Stimulated activated naive CD8-positive, alpha-beta T cell treated with anti-CD3 and anti-CD28 coated beads, Interleukin-15, amount 100 ng/mL, for 72 hours (primary cell): ENCODE measurements at regions not wholly inside any gene's neighbourhood (a gene's known extent, or its start where the extent isn't known, plus 50 kb on each side); places are given as distances from the start of the nearest gene placed in this dataset.
"Not testable (repeated sequence)": the region's sequence is repeated elsewhere in the genome, so short reads cannot be mapped to it uniquely, and the experiment has no call there.

Source experiments
- ATAC-seq: fragments of 150-1000 bp; cut with Tn5 transposase; 2 replicates; pipeline ENCODE4 v1.10.0; 2021; ENCODE audit warnings: mild to moderate bottlenecking, moderate library complexity
- DNase-seq, 2 donors: peaks; one replicate each; pipeline ENCODE4 v3.0.0; 2021 to 2022
- H3K27ac Mint-ChIP-seq, 2 donors: one replicate each; pipeline ENCODE4 v1.8.0; 2022; ENCODE audit warnings: mild to moderate bottlenecking in 2 of 2, mixed read lengths in 2 of 2, moderate library complexity in 2 of 2
- H3K27me3 Mint-ChIP-seq: one replicate; pipeline ENCODE4 v1.8.0; 2022; ENCODE audit warnings: mixed read lengths
- H3K4me1 Mint-ChIP-seq: one replicate; pipeline ENCODE4 v1.8.0; 2022; ENCODE audit warnings: mild to moderate bottlenecking, mixed read lengths
- H3K4me3 Mint-ChIP-seq, 2 donors: one replicate each; pipeline ENCODE4 v1.8.0; 2022; ENCODE audit warnings: mild to moderate bottlenecking in 2 of 2, mixed read lengths in 2 of 2, moderate library complexity in 1 of 2
- H3K9me3 Mint-ChIP-seq, 2 donors: one replicate each; pipeline ENCODE4 v1.8.0; 2022; ENCODE audit warnings: mixed read lengths in 2 of 2

- no peak overlapping the region for H3K4me3 Mint-ChIP-seq
- DNase-seq (no peak), ATAC-seq (no peak)
- no peaks in the 10 kb centered on the region for H3K27me3 Mint-ChIP-seq
- H3K27ac Mint-ChIP-seq: no peak overlapping the region
- no peaks in the 10 kb centered on the region for H3K4me1 Mint-ChIP-seq
- H3K9me3 Mint-ChIP-seq: peaks cover 6 to 9% of the 10 kb centered on the region in 2 donors
Observed at GRCh38 chr6:68575765-68576439, 59.2 kb upstream of the ADGRB3 start.

DNA sequence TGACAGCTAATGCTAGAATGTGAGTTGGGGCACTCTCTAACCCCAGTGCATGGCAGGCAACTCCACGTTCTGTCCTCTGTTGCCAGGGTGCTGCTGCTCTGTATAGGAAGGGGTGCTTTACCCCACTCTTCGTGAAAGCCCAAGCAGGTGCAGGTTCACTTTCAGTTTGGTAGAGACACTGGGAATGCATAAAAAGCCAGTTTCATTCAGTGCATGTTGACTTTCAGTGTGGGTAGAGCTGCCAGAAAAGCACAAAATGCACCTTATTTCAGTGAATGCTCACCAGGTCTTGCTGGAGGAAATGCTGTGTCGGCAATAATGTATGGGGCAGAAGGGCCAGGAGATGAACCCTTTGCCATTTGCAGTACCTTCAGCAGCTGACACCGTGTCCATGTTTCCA lies 62.1 kb upstream of the ADGRB3 start:
- Mint-ChIP-seq H3K9me3 (peaks cover 14 to 17% of the 10 kb centered on the region in 2 donors), H3K27me3 (no peaks in the 10 kb centered on the region), H3K4me3 (no peak overlapping the region), H3K4me1 (no peaks in the 10 kb centered on the region), H3K27ac (no peak overlapping the region)
- DNase-seq: no peak
- no peak for ATAC-seq

GRCh38 chr6:68572525-68572924 lies 62.6 kb upstream of the ADGRB3 start:
- no peaks in the 10 kb centered on the region for H3K27me3 Mint-ChIP-seq
- H3K4me3 Mint-ChIP-seq: no peak overlapping the region
- no peak for DNase-seq
- peaks cover 14 to 17% of the 10 kb centered on the region in 2 donors for H3K9me3 Mint-ChIP-seq
- no peak for ATAC-seq
- no peaks in the 10 kb centered on the region for H3K4me1 Mint-ChIP-seq
- H3K27ac Mint-ChIP-seq: no peak overlapping the region

- Mint-ChIP-seq H3K4me3 (no peak overlapping the region), H3K27ac (no peak overlapping the region), H3K4me1 (no peaks in the 10 kb centered on the region), H3K9me3 (no peaks in the 10 kb centered on the region), H3K27me3 (no peaks in the 10 kb centered on the region)
- no peak for DNase-seq
- ATAC-seq: no peak
Observed at GRCh38 chr6:68559716-68560115, 75.4 kb upstream of the ADGRB3 start.

- Mint-ChIP-seq H3K9me3 (no peaks in the 10 kb centered on the region), H3K4me1 (no peaks in the 10 kb centered on the region), H3K27me3 (no peaks in the 10 kb centered on the region), H3K27ac (no peak overlapping the region), H3K4me3 (no peak overlapping the region)
- ATAC-seq: no peak
- DNase-seq: no peak
Observed at GRCh38 chr6:68559070-68559469, 76.0 kb upstream of the ADGRB3 start.

- ATAC-seq (no peak), DNase-seq (no peak)
- Mint-ChIP-seq H3K27me3 (no peaks in the 10 kb centered on the region), H3K27ac (no peak overlapping the region), H3K4me3 (no peak overlapping the region), H3K9me3 (peaks cover 7 to 15% of the 10 kb centered on the region in 2 donors), H3K4me1 (no peaks in the 10 kb centered on the region)
Observed at GRCh38 chr6:68546620-68547019, 88.5 kb upstream of the ADGRB3 start.

DNA sequence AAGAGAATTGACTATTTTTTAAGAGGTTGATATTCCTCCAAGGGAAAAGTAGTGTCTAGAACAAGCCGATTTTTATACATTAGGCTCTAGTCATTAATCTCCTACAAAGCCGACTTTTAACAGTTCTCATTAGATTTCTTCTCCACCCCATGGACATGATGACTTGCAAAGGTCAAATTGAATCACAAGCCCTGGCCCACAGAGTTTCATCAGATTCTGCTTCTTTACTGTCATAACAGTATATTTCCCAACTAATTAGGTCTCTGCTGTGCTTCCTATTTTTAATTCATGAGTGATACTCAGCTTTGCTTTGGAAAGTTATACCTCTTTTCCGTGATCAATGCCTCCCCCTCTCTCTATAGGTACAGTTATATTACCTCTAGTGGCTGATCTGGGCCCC lies 90.6 kb upstream of the ADGRB3 start:
- H3K27ac Mint-ChIP-seq: no peak overlapping the region
- no peaks in the 10 kb centered on the region for H3K4me1 Mint-ChIP-seq
- H3K27me3 Mint-ChIP-seq: no peaks in the 10 kb centered on the region
- H3K9me3 Mint-ChIP-seq: peaks cover 4 to 12% of the 10 kb centered on the region in 2 donors
- H3K4me3 Mint-ChIP-seq: no peak overlapping the region
- DNase-seq (no peak), ATAC-seq (no peak)

DNA sequence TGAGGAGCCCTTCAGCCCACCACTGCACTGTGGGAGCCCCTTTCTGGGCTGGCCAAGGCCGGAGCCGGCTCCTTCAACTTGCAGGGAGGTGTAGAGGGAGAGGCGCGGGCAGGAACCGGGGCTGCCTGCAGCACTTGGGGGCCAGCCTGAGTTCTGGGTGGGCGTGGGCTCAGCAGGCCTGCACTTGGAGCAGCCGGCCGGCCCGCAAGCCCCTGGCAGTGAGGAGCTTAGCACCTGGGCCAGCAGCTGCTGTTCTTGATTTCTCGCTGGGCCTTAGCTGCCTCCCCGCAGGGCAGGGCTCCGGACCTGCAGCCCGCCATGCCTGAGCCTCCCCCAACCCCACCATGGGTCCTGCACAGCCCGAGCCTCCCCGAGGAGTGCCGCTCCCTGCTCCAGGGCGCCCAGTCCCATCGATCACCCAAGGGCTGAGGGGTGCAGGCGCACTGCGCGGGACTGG lies 101.7 kb upstream of the ADGRB3 start:
- ATAC-seq (no peak), DNase-seq (no peak)
- Mint-ChIP-seq H3K4me1 (no peaks in the 10 kb centered on the region), H3K4me3 (no peak overlapping the region), H3K27ac (no peak overlapping the region), H3K9me3 (peaks cover under 1 to 8% of the 10 kb centered on the region in 2 donors), H3K27me3 (no peaks in the 10 kb centered on the region)

GRCh38 chr6:68527691-68528090 lies 107.4 kb upstream of the ADGRB3 start:
- Mint-ChIP-seq H3K4me3 (no peak overlapping the region), H3K9me3 (peaks cover 4 to 21% of the 10 kb centered on the region in 2 donors), H3K27me3 (no peaks in the 10 kb centered on the region), H3K27ac (no peak overlapping the region), H3K4me1 (no peaks in the 10 kb centered on the region)
- DNase-seq: no peak
- ATAC-seq: no peak

DNA sequence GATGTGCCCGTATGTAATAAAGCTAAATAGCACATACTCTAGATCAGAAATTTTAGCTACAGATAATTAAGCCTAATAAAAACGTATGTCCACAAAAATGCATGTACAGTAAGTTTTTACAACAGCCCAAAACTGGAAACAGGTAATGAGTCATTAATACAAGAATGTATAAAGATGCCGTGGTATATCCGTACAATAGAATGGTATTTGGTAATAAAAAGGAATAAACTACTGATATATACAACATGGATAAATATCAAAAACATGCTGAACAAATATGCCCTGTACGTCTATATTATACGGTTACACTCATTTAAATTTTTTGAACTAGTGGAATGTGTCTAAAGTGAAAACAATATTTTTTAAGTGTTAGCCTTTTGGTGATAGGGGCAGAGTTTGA lies 128.2 kb upstream of the ADGRB3 start:
- Mint-ChIP-seq H3K27me3 (no peaks in the 10 kb centered on the region), H3K4me1 (no peaks in the 10 kb centered on the region), H3K4me3 (no peak overlapping the region), H3K27ac (no peak overlapping the region), H3K9me3 (peaks cover 0 to 5% of the 10 kb centered on the region in 2 donors)
- DNase-seq (no peak), ATAC-seq (no peak)

GRCh38 chr6:68502946-68503345 lies 132.1 kb upstream of the ADGRB3 start:
- DNase-seq (no peak), ATAC-seq (no peak)
- no peaks in the 10 kb centered on the region for H3K4me1 Mint-ChIP-seq
- no peak overlapping the region for H3K4me3 Mint-ChIP-seq
- no peak overlapping the region for H3K27ac Mint-ChIP-seq
- peaks cover 5 to 7% of the 10 kb centered on the region in 2 donors for H3K9me3 Mint-ChIP-seq
- no peaks in the 10 kb centered on the region for H3K27me3 Mint-ChIP-seq

GRCh38 chr6:68497927-68498326 lies 137.2 kb upstream of the ADGRB3 start:
- H3K4me3 Mint-ChIP-seq: no peak overlapping the region
- no peak for DNase-seq
- peaks cover 0 to 7% of the 10 kb centered on the region in 2 donors for H3K9me3 Mint-ChIP-seq
- ATAC-seq: no peak
- H3K27ac Mint-ChIP-seq: no peak overlapping the region
- no peaks in the 10 kb centered on the region for H3K4me1 Mint-ChIP-seq
- H3K27me3 Mint-ChIP-seq: no peaks in the 10 kb centered on the region

- ATAC-seq, DNase-seq: not testable (repeated sequence)
Observed at GRCh38 chr6:68494880-68495279, 140.2 kb upstream of the ADGRB3 start.

DNA sequence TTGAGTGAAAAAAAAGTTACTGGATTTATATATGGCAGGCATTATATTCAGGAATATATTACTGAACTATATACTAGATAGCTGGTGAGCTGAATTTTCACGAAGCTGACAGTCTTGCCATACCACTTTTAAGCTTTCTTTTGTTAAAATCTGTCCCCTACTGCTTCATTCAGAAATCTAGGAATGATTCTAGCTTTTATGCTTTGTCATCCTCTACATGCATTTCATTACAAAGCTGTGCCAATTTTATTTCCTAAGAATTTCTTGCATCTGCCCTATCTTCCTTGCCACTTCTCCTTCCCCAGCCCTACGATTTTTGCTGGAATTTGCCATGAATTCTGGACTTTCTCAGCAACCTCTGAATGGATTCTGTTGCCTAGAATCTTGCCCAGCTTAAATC lies 158.5 kb upstream of the ADGRB3 start:
- Mint-ChIP-seq H3K27me3 (no peaks in the 10 kb centered on the region), H3K9me3 (peaks cover 5 to 6% of the 10 kb centered on the region in 2 donors), H3K4me1 (no peaks in the 10 kb centered on the region), H3K27ac (no peak overlapping the region), H3K4me3 (no peak overlapping the region)
- ATAC-seq (no peak), DNase-seq (no peak)

More at GRCh38 chr6:68494880-68495279, 140.2 kb upstream of the ADGRB3 start:
- not testable (repeated sequence) for H3K4me1 Mint-ChIP-seq, H3K27me3 Mint-ChIP-seq, H3K27ac Mint-ChIP-seq, H3K4me3 Mint-ChIP-seq, H3K9me3 Mint-ChIP-seq

GRCh38 chr6:68473433-68474210 lies 161.5 kb upstream of the ADGRB3 start:
- H3K9me3 Mint-ChIP-seq: peaks cover 0 to 5% of the 10 kb centered on the region in 2 donors
- ATAC-seq: no peak
- H3K4me1 Mint-ChIP-seq: no peaks in the 10 kb centered on the region
- no peaks in the 10 kb centered on the region for H3K27me3 Mint-ChIP-seq
- no peak overlapping the region for H3K27ac Mint-ChIP-seq
- no peak overlapping the region for H3K4me3 Mint-ChIP-seq
- DNase-seq: no peak

DNA sequence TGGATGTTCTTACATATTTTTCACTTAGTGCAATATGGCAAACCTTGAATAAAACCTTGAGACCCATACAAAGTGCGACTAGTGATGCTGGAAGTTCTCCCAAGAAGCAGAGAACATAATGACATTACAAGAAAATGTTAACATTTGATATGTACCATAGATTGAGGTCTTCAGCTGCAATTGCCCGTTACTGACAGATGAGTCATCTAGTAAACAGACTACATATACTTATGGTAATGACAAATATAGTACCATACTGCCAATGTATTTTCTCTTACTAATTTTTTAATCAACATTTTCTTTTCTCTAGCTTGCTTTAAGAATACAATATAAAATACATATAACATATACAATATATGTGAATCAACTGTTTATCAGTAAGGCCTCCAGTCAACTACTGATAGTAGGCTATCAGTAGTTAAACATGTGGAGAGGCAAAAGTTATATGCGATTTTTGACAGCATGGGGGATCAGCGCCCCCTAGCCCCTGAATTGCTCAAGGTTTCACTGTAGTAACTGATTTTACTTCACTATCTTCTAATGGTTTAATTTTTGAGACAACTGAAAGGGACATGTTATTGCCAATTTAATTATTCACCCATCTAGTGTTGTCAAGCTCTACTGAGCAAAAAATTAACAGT lies 166.7 kb upstream of the ADGRB3 start:
- no peak overlapping the region for H3K27ac Mint-ChIP-seq
- no peaks in the 10 kb centered on the region for H3K4me1 Mint-ChIP-seq
- H3K4me3 Mint-ChIP-seq: no peak overlapping the region
- H3K27me3 Mint-ChIP-seq: no peaks in the 10 kb centered on the region
- DNase-seq: no peak
- no peak for ATAC-seq
- peaks cover 0 to 6% of the 10 kb centered on the region in 2 donors for H3K9me3 Mint-ChIP-seq
